Astrocyte (in vitro differentiated cells and primary cell): ENCODE measurements at regions not wholly inside any gene's neighbourhood (a gene's known extent, or its start where the extent isn't known, plus 50 kb on each side); places are given as distances from the start of the nearest gene placed in this dataset.

Source experiments
- CTCF ChIP-seq: IDR thresholded peaks from 2 replicates; pipeline ENCODE4 v1.5.1; 2011; ENCODE audit warnings: low read depth, mild to moderate bottlenecking, inconsistent platforms, low read length, moderate library complexity; ENCODE audit not compliant: insufficient read depth
- EZH2 ChIP-seq: IDR thresholded peaks from 2 replicates; pipeline ENCODE4 v1.6.1; 2012; ENCODE audit warnings: mild to moderate bottlenecking, low read length, inconsistent platforms; ENCODE audit not compliant: insufficient read depth

- no peak for TF ChIP-seq CTCF
- TF ChIP-seq EZH2, result no peak
These were observed 350.0 kb upstream of the ERCC4 start for GRCh38 chr16:13569986-13570385.
